GM23338 (cell line): ENCODE measurements at regions not wholly inside any gene's neighbourhood (a gene's known extent, or its start where the extent isn't known, plus 50 kb on each side); places are given as distances from the start of the nearest gene placed in this dataset.

ENCODE experiments used
- JUNB ChIP-seq: IDR thresholded peaks from one replicate; pipeline ENCODE4 v1.6.1; 2016; ENCODE audit warnings: antibody characterized with exemption; ENCODE audit not compliant: unreplicated experiment
- TF ChIP-seq, protein P1 (sequence below), 2 experiments: fragments of 200-600 bp in 1 of 2; sonication (generic) in 1 of 2; conservative IDR thresholded peaks; 2 replicates each; pipeline versions ENCODE4 v1.5.1 to v1.6.1; 2016 to 2017; ENCODE audit warnings: antibody characterized with exemption in 2 of 2, low read depth in 2 of 2, mild to moderate bottlenecking in 2 of 2, moderate library complexity in 1 of 2

DNA sequence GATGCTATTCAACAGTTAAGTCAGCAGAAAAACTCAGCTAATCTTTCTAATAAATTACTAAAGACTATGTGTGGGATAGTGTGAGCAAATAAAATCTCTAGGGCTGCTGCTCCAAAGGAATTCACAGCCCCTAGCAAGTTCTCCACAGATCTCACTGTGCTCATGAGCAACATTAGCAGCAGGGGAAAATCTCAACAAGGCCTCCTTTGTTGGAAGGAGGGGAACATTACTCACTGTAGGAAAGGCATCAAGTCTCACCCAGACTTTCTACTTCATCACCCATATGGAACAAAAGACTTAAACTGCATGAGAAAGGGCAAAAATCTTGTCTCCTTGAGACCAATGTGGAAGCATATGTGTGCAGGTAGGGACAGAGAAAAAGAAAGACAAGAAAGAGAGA lies 726.4 kb upstream of the SLC35B3 start:
- TF ChIP-seq, protein P1, sequence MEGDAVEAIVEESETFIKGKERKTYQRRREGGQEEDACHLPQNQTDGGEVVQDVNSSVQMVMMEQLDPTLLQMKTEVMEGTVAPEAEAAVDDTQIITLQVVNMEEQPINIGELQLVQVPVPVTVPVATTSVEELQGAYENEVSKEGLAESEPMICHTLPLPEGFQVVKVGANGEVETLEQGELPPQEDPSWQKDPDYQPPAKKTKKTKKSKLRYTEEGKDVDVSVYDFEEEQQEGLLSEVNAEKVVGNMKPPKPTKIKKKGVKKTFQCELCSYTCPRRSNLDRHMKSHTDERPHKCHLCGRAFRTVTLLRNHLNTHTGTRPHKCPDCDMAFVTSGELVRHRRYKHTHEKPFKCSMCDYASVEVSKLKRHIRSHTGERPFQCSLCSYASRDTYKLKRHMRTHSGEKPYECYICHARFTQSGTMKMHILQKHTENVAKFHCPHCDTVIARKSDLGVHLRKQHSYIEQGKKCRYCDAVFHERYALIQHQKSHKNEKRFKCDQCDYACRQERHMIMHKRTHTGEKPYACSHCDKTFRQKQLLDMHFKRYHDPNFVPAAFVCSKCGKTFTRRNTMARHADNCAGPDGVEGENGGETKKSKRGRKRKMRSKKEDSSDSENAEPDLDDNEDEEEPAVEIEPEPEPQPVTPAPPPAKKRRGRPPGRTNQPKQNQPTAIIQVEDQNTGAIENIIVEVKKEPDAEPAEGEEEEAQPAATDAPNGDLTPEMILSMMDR (conservative IDR thresholded peaks at IDR 0.05; ENCODE audit: low read depth in 2 of 2) = no peak
- no peak for TF ChIP-seq JUNB
